PC-9 (cell line): ENCODE measurements at regions not wholly inside any gene's neighbourhood (a gene's known extent, or its start where the extent isn't known, plus 50 kb on each side); places are given as distances from the start of the nearest gene placed in this dataset.
A peak's percentile ranks its signal among the peaks of the same experiment; 100 is the strongest.

Experiments used
- BruUV-seq: library from RNA; stranded (reverse); fragments of 400-500 nt; replicated peaks from 2 replicates; lab custom pipeline; 2021; lab: Mats Ljungman, UMichigan
- CTCF ChIA-PET: fragments of 300-600 bp; sonication (Branson Sonifier 250); formaldehyde crosslinking; loops from one replicate; lab custom pipeline; 2022; ENCODE audit warnings: antibody characterized with exemption; lab: Charles Lee
- POLR2A ChIA-PET: fragments of 300-600 bp; sonication (Branson Sonifier 250); formaldehyde crosslinking; loops from one replicate; lab custom pipeline; 2022; ENCODE audit warnings: antibody characterized with exemption; ENCODE audit not compliant: unreplicated experiment; lab: Charles Lee
- DNase-seq, 2 experiments: peaks; one replicate each; pipeline versions ENCODE4 v3.0.0 to v3.0.0-alpha.2; 2015 to 2022; ENCODE audit warnings: mixed read lengths in 1 of 2
- H2AFZ ChIP-seq: fragments of 200-600 bp; sonication (generic); 2 replicates; pipeline ENCODE4 v1.8.1; 2017; ENCODE audit warnings: antibody characterized with exemption
- H3F3A ChIP-seq: fragments of 200-600 bp; sonication (generic); 2 replicates; pipeline ENCODE4 v1.8.1; 2017; ENCODE audit warnings: antibody characterized with exemption, mild to moderate bottlenecking, low read depth; ENCODE audit not compliant: insufficient read depth
- H3K27ac ChIP-seq: fragments of 200-600 bp; sonication (generic); 2 replicates; pipeline ENCODE4 v1.6.1; 2016; ENCODE audit warnings: mixed run types
- H3K27me3 ChIP-seq: fragments of 200-600 bp; sonication (generic); 2 replicates; pipeline ENCODE4 v1.6.1; 2016; ENCODE audit warnings: low read depth, mixed run types; ENCODE audit not compliant: insufficient read depth
- H3K36me3 ChIP-seq: fragments of 200-600 bp; sonication (generic); 2 replicates; pipeline ENCODE4 v1.6.1; 2016; ENCODE audit warnings: low read depth, mixed run types
- H3K4me1 ChIP-seq: fragments of 200-600 bp; sonication (generic); replicated peaks from 2 replicates; pipeline ENCODE4 v1.6.1; 2016; ENCODE audit warnings: mixed run types; ENCODE audit not compliant: insufficient read depth
- H3K4me2 ChIP-seq: fragments of 200-600 bp; sonication (generic); 2 replicates; pipeline ENCODE4 v1.6.1; 2017; ENCODE audit warnings: mixed run types
- H3K4me3 ChIP-seq: fragments of 200-600 bp; sonication (generic); 2 replicates; pipeline ENCODE4 v1.6.1; 2016; ENCODE audit warnings: mixed run types
- H3K79me2 ChIP-seq: fragments of 200-600 bp; sonication (generic); 2 replicates; pipeline ENCODE4 v1.6.1; 2017; ENCODE audit warnings: low read depth, mixed run types
- H3K9me2 ChIP-seq: fragments of 200-600 bp; sonication (generic); 2 replicates; pipeline ENCODE4 v1.8.1; 2017; ENCODE audit warnings: mild to moderate bottlenecking; ENCODE audit not compliant: insufficient read depth
- H3K9me3 ChIP-seq: fragments of 200-600 bp; sonication (generic); 2 replicates; pipeline ENCODE4 v1.8.1; 2016; ENCODE audit warnings: low read depth; ENCODE audit not compliant: insufficient read depth
- H4K20me1 ChIP-seq: fragments of 200-600 bp; sonication (generic); 2 replicates; pipeline ENCODE4 v1.8.1; 2017; ENCODE audit not compliant: insufficient read depth
- CTCF ChIP-seq: fragments of 200-600 bp; sonication (generic); conservative IDR thresholded peaks from 2 replicates; pipeline ENCODE4 v1.6.1; 2017; ENCODE audit warnings: mixed run types, antibody characterized with exemption, mild to moderate bottlenecking, moderate library complexity
- EZH2 ChIP-seq: fragments of 200-600 bp; sonication (generic); IDR thresholded peaks from 2 replicates; pipeline ENCODE4 v1.8.0; 2017; ENCODE audit warnings: antibody characterized with exemption, low read depth
- intact Hi-C: fragments of 100-400 bp; cut with micrococcal nuclease; formaldehyde crosslinking; loops from one replicate; pipeline ENCODE4 v1.10.0; 2022; ENCODE audit not compliant: unreplicated experiment

GRCh38 chr2:47636596-47637264 is 65.9 kb upstream of the KCNK12 start:
- H2AFZ ChIP-seq: no peak overlapping the region
- DNase-seq: no peak
- POLR2A ChIA-PET: no interaction called here
- no peaks in the 10 kb centered on the region for H3K9me3 ChIP-seq
- intact Hi-C loops: no loop called here
- H3K4me2 ChIP-seq: no peak overlapping the region
- no peak for TF ChIP-seq CTCF
- TF ChIP-seq EZH2: no peak
- H3K9me2 ChIP-seq: no peaks in the 10 kb centered on the region
- H3K79me2 ChIP-seq: no peaks in the 10 kb centered on the region
- H3K27ac ChIP-seq: no peak overlapping the region
- no TSS peak for BruUV-seq
- H3K4me1 ChIP-seq: peaks cover 32% of the 10 kb centered on the region
- H3K36me3 ChIP-seq: no peaks in the 10 kb centered on the region
- CTCF ChIA-PET: no interaction called here
- peaks cover 15% of the 10 kb centered on the region for H3F3A ChIP-seq
- H3K4me3 ChIP-seq: no peak overlapping the region
- H3K27me3 ChIP-seq: no peaks in the 10 kb centered on the region
- H4K20me1 ChIP-seq: no peaks in the 10 kb centered on the region

- peaks cover 15% of the 10 kb centered on the region for H3F3A ChIP-seq
- no peaks in the 10 kb centered on the region for H3K27me3 ChIP-seq
- ChIA-PET CTCF (no interaction called here), POLR2A (no interaction called here)
- no peak overlapping the region for H3K27ac ChIP-seq
- no peaks in the 10 kb centered on the region for H4K20me1 ChIP-seq
- BruUV-seq: no TSS peak
- no peaks in the 10 kb centered on the region for H3K36me3 ChIP-seq
- no peak overlapping the region for H3K4me2 ChIP-seq
- intact Hi-C loops: no loop called here
- TF ChIP-seq CTCF (no peak), EZH2 (no peak)
- H2AFZ ChIP-seq: no peak overlapping the region
- H3K4me1 ChIP-seq: peaks cover 32% of the 10 kb centered on the region
- H3K9me2 ChIP-seq: no peaks in the 10 kb centered on the region
- no peak for DNase-seq
- H3K79me2 ChIP-seq: no peaks in the 10 kb centered on the region
- no peak overlapping the region for H3K4me3 ChIP-seq
- H3K9me3 ChIP-seq: no peaks in the 10 kb centered on the region
Observed at GRCh38 chr2:47636176-47636575, 65.4 kb upstream of the KCNK12 start.

- DNase-seq: no peak
- no peak for TF ChIP-seq EZH2
- no peak for TF ChIP-seq CTCF
- ChIA-PET POLR2A (interaction anchor here (0.5 to 0.7 kb wide), 2 partner anchors 146 to 667 kb away, joined by 3 to 4 read pairs; no protein-coding TSS in a partner anchor), CTCF (interaction anchor here (0.6 kb wide), 2 partner anchors 11 to 209 kb away, joined by 3 read pairs; no protein-coding TSS in a partner anchor)
- Histone ChIP-seq H3K79me2 (no peaks in the 10 kb centered on the region), H2AFZ (no peak overlapping the region), H4K20me1 (no peaks in the 10 kb centered on the region), H3K4me2 (peak overlapping the region; percentile 33; the same call in 1 of the 2 replicates), H3K4me3 (no peak overlapping the region), H3K9me3 (no peaks in the 10 kb centered on the region), H3K27ac (no peak overlapping the region), H3K4me1 (peaks cover 26% of the 10 kb centered on the region), H3K9me2 (no peaks in the 10 kb centered on the region), H3K36me3 (no peaks in the 10 kb centered on the region), H3F3A (peaks cover 19% of the 10 kb centered on the region), H3K27me3 (no peaks in the 10 kb centered on the region)
- intact Hi-C loops: no loop called here
- BruUV-seq: no TSS peak
Observed at GRCh38 chr2:47632754-47633153, 62.0 kb upstream of the KCNK12 start.
